ENCODE measurements at regions not wholly inside any gene's neighbourhood (a gene's known extent, or its start where the extent isn't known, plus 50 kb on each side); places are given as distances from the start of the nearest gene placed in this dataset.

DNA sequence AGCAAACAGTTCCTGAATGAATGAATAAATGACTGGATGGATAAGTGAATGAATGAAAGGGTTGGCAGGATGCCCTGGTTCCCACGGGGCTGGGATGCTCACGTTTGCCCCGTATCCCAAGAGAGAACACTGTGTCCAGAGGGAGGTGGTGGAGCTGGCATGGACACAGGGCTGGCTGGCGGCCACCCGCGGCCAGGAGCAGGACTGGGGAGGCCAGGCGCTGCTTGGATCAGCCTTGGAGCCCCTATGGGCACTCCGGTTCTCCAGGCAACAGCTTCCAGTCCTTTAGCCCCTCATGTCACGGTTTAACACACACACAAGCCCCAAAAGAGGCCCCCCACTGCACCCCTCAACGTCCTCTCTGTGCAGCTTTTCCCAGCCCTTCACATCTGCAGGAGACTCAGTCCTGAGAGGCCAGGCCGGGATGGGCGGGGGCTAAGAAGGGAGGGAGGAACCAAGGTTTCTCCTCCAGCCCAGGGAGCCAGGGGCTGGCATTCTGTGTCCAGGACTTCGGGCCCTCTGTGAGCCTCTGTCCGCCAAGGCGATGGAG, 86.0 kb upstream of the ALDH1L1 start:
- no peak for DNase-seq

GRCh38 chr3:126264952-126265351, 84.6 kb upstream of the ALDH1L1 start:
- DNase-seq: no peak

DNA sequence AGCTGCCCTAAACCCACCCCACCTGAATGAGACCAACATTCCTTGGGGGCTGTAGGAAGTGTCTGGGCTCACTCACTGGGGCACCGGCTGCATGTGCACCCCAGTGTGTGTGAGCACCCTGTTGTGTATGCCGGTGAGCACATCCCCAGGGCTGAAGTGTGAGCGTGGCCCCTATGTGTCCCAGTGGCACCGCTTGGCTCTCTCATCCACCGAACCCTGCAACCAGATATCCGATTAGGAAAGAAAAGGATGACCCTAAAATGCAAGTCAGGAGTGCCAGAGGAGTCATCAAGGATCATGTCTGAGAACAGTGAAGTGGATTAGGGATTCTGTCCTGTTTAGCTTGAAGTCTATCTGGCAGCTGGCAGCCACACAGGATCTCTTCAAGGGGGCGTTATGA, 84.0 kb upstream of the ALDH1L1 start:
- DNase-seq: no peak

GRCh38 chr3:126263971-126264370, 83.6 kb upstream of the ALDH1L1 start:
- DNase-seq: no peak

DNA sequence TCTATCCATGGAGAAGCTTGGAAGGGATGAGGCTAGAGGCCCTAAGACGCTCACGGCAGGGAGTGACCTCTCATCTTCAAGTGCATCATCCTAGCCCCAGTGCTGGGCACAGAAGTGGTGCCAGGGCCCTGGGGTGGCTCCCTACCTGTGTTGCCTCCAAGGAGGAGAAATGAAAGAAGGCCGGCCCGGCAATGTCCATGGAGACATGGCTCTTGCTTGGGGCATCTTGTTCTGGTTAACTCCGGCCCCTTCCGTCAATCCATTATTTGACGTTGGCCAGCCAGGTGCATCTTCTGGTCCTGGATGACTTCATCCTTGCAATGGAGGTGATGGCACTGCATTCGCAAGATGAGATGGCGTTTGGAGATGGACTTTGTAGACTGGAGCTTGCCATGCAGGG, 83.2 kb upstream of the ALDH1L1 start:
- DNase-seq: no peak

DNA sequence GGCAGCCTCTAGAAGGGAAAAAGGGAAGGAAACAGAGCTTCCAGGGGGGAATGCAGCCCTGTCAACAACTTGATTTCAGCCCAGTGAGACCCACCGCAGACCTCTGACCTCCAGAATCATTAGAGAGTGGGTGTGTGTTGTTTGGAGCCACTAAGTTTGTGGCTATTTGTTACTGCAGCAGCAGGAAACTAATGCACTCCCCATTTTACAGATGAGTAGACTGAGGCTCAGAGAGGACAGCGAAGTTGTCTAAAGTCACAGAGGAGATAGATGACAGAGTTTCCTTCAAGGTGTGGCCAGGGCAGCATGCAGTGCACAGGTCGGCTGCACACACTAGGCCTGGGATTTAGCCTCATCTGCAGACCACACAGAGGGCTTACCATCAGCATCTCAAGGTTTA, 81.8 kb upstream of the ALDH1L1 start:
- no peak for DNase-seq

DNA sequence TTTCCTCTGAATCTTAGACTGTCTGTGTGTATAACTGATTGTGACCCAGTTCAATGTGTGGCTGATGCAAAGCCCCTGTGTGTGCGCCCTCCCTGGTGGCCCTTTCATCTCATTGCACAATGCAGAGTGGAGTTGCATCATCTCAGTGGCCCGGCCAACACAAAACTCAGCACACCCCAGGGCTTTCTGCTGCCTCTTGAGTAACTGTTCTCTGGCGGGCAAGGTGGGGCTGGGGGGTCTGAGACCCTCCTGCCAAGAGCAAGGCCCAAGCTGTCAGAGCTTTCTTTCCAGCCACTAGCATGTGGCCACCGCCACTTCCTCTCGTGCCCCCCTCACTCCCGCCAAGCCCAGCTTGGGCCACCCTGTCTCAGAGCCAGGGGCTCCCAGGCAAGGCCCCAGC, 80.7 kb upstream of the ALDH1L1 start:
- DNase-seq: no peak

DNA sequence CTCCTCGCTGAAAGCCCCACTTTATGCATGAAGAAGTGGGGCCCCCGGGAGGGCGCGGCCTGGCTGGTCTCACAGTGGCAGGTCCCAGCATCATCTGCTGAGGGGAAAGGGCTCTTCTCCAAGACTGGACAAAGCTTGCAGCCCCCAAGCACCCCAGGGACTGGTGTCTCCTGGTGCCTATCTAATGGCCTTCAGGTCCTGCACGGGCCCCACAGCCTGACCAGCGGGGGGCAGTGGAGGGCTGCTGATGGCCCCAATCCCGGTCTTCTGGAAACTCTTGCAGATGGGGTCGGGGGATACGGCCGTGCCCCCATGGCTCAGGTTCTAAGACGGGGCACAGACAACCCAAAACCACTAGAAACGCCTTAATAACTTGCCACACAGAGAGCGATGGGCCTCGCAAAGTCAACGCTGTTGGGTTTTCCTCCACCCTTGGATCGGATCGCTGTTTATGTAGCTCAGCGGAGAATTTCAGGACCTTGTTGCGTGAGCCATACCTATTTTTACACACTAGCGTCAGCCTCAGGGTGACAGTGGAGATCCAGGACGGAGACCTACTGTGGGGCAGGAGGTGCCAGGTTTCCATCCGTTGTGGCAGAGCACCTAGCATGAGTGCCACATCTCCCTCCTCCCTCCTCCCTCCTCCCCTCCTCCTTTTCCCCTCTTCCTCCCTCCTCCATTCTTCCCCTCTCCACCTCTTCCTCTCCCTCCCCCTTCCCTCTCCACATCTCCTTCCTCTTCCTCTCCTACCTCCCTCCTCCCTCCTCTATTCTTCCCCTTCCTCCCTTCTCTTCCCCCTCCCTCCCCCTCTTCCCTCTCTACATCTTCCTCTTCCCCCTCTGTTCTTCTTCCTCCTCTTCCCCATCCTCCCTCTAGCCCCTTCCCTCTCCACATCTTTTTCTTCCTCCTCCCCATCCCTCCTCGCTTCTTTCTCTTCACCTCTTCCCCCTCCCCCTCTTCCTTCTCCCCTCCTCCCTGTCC, 79.3 kb upstream of the ALDH1L1 start:
- no peak for DNase-seq

DNA sequence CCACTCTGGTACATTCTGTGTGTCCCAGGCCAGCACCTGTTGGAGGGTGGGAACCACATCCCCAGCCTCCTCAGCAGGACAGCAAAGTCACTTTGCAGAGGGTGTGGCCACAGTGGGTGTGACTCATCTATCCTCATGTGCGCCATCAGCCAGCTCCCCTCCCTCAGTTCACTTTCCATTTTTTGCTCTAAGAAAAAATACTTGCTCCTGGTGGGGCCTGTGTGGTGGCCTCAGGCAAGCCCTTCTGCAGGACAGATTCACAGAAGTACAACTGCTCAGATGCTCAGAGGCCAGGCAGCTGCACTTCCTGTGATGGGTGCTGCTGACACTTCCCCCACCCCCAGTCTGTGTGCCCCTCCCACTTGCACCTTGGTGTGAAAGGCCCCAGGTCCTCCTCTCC, 78.3 kb upstream of the ALDH1L1 start:
- no peak for DNase-seq

DNA sequence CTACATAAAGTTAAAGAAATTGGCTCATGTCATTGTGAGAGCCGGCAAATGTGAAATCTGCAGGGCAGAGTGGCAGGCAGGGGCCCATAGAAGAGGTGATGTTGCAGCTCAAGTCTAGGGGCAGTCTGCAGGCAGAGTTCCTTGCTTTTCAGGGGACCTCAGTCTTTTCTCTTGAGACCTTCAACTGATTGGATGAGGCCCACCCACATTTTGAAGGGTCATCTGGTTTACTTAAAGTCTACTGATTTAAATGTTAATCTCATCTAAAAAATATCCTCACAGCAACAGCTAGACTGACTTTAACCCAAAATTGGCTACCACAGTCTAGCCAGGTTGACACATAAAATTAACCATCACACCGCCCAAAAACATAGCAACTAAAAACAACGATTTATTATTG, 77.6 kb upstream of the ALDH1L1 start:
- no peak for DNase-seq

DNA sequence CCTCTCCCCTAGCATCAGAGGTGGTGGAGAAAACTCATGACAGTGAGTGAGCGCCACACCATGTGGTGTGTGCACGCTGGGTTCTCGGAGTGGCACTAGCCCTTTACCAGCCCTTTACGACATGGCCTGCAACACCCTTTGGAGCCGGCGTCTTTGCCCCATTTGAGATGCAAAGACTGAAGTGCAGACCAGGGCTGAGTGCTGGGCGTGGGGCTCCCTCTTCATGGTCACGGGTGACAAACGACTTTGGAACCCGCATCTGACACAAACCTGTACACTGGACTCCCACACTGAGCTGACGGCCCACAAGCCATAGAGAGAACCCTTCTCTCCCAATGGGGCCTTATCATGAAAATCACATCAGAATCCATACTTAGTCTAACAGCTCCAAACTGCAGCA, 76.8 kb upstream of the ALDH1L1 start:
- no peak for DNase-seq

DNA sequence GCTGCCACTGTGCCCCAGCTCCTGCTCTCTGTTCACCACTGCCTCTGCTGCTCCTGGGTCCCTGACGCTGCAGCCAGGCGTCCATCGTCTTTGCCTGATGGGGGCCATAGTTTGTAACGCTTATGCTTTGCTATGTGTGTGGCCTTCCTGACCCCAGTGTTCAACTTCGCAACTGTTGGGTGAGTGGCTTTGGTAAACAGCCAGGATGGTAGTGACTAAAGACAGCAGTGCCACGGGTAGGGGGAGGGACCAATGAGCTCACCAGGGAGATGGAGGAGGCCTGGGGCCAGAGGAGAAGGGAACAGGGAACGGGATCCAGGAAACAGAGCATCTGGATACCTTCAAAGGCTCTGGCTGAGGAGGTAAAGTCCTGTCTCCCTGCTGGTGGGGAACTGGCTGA, 75.9 kb upstream of the ALDH1L1 start:
- DNase-seq: no peak

DNA sequence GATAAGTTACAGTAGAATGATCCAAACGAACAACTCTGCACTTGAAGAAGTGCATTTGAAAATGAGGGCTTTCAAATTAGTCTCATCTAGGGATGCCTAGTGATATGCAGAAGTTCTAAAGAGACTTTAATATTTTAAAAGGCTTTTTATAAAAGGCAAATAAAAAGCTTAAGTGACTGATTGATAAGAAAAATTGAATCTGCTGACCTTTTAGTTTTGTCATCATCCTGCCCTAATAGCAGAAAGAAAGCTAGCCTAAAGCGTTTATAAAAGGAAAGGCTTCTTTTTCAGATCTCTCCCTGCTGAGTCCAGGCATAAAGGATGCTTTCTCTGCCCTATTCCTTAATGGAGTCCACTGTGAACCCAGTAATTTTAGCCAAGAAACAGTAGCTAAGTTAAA, 72.7 kb upstream of the ALDH1L1 start:
- no peak for DNase-seq

DNA sequence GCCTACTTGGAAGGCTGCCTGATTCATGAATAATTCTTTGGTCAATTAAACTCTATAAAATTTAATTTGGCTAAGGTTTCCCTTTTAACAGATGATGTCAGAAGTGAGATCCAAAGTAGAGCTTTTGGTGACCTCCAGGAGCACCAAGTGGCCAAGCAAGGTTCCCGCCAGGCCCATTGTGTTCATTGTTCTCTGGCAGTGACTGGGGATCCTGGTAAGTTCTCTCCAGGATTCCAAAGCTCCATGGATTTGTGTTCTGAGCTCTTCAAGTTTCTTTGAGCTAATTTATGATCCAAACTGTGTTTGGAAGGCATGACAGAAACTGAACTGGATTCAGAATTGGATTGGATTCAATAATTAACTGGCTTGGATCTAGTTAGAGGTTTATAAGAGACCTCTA, 72.0 kb upstream of the ALDH1L1 start:
- DNase-seq: no peak

DNA sequence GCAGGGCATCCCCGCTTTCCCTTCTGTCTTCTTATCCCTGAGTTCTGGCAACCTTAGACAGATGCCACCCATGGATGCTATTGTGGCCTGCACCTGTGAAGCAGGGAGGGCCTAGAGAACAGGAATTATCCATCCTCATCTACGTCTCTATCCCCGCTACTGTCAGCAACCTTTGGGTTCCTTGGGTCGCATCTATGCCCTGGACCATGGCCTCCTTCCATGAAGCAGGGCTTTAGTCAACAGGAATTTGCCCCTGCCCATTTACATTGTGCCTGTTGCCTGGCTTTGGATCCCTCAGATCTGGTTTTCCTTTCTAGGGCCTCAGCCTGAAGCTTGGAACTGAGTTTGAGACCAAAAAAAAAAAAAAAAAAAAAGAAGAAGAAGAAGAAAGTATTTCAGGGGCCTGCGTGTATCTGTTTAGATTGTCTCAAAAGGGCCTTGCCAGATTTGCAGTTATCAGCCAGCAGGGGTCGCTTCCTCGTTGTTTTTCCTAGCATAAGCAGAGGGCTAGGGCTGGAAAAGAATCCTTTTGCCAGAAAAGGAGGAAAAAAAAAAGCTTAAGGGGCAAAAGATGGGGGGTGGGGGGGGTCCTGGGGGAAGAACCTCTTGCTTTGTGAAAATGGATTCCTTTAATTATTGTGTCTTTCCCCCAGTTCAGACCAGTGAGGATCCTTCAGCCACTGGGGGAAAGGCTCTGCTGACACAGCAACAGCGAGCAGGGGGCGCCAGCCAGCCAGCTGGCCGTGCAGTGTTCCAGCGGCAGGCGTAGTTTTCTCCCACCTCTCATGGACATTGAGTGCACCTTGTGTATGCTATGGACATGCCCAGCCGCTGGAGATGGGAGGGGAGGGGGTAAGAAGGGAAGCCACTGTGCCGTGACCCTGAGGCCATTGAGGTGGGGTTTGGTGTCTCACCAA, 65.7 kb upstream of the ALDH1L1 start:
- peak; percentile 70 for DNase-seq
